Putamen (tissue), 1 donor: ENCODE measurements at regions not wholly inside any gene's neighbourhood (a gene's known extent, or its start where the extent isn't known, plus 50 kb on each side); places are given as distances from the start of the nearest gene placed in this dataset.

Experiments
- DNase-seq: peaks from one replicate; pipeline ENCODE4 v3.0.0-alpha.2; 2016; ENCODE audit warnings: low spot score

DNA sequence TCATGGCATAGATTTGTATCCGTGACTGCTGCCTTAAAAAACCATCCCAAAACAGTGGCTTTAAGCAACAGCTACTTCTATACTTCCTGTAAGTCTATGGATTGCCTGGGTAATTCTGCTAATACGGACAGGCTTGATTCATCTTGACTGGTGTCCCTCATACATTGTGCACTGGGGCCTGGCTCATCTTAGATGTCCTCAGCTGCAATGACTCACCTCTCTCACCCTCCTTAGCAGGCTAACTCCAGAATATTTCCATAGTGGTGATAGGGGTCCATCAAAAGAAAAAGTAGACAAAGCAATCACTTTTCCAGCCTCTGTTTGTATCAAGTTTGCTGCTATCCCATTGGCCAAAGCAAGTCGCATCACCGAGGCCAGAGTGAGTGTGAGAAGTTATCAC, 409.1 kb upstream of the KAZN start:
- no peak for DNase-seq

DNA sequence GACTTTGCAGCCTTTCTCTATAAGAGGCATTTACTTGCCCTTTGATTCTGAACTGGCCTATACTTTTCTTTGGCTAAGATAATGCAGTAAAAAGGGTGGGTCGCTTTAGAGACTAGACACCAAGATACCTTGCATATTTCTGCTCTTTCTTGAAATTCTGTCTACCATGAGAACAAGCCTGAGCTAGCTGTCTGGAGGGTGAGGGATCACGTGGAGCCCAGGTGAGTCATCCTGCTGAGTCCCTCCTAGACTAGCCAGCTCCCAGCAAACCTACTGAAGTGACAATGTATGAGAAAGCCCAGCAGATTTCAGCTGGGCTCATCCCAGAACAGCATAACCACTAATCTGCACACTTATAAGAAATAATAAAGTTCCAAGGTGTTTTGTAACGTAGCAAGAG, 408.0 kb upstream of the KAZN start:
- no peak for DNase-seq

DNA sequence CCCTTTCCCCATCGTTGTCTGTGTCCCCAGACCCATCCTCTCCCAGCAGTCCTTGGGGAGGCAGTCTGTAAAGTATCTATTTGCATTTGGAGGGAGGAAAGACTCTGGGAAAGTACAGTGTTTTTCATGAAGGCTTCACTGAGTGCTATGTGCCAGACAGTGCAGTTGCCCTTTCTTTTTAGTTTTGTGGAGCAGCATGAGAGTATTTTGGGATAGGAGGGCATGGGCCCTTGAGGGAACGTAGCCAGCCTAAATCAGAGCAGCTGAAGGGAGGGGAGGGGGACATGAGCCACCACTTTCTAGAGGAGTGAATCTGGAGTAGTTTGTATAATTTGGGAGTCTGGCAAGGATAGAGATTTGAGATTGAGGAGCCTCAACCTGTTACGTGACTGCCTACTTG, 404.0 kb upstream of the KAZN start:
- no peak for DNase-seq

DNA sequence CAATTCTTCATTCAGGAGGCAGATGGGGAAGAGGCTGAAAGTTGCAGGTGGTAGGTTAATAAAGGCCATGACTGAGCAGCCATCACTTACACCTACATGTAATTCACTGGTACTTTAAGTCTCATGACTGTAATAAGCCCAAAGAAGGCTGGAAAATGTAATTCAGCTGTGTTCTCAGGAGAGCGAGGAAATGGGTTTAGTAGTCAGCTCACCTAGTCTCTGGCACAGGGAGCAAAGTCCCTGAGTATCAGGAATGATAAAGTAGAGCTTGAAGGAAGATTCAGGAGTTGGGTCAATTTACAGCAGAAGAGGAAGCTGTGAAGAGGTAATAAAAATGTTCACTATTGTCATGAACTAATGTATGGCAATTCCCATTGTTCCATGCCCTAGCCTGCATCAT, 393.4 kb upstream of the KAZN start:
- DNase-seq = no peak

DNA sequence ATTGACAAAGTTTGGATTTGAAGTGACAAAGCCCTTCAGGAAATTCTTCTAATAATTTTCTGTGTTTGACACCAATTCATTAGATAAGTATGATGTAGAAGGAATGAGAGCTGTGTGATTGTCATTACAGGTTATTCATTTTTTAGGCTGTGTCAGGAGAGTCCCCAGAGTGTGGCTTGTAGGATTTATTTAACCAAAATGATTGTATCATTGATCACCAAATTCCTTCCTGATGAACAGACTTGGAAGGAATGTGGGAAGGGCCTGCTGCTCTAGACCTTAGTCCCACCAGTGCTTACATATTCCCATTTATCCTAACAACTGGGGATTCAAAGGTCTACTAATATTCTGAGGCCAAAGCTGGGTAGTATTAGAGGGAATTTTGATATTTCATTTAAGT, 383.3 kb upstream of the KAZN start:
- DNase-seq = no peak

DNA sequence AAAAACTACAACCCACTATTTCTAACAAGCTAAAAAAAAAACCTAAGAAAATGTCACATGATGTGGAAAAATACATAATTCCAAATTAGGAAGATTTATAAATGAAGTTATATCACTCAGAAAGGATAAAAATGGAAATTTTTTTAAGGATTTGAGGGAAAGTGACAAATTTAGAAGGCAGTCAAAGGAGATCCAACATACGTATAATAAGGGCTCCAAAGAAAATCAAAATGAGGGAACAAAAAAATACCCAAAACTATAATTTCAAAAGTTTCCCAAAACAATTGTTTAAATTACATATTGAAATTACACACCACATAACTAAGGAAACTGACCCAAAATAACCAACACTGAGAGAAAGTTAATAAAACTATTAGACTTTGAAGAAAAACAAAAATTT, 381.1 kb upstream of the KAZN start:
- DNase-seq = no peak

DNA sequence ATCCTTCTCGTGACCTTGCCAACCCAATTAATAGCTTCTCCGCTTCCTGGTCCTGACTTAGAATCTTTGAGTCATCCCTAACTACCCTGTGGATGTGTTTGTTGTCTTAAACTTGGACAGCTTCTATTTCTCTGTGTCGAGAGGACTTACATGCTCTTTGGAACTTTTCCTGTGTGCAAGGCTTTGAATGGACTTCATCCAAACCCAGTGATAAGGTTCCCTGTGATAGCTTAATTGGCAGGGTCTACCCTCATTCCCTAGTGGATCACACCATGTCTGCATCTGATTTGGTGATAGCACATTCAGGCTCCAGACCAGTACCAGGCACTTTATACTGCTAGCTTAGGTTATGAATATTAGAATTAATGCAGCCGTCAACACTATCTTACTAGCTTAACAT, 378.2 kb upstream of the KAZN start:
- DNase-seq = no peak

DNA sequence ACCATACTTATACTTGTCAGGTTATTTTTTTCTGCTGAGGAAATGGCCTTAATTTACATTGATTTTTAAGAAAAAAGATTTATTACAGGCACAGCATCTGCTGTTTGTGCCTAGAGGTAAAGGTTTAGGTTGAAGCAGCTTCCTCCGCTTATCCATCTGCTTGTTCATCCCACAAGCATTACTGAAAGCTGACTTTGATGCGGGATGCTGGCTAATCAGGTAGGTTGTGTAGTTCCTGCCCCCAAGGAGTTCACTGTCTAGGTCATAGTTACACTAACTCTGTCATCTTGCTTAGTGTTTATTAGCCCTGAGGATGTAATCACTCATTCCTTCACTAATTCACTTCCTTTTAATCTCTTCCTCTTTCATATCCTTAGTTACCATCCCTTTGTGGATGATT, 377.7 kb upstream of the KAZN start:
- DNase-seq = no peak

DNA sequence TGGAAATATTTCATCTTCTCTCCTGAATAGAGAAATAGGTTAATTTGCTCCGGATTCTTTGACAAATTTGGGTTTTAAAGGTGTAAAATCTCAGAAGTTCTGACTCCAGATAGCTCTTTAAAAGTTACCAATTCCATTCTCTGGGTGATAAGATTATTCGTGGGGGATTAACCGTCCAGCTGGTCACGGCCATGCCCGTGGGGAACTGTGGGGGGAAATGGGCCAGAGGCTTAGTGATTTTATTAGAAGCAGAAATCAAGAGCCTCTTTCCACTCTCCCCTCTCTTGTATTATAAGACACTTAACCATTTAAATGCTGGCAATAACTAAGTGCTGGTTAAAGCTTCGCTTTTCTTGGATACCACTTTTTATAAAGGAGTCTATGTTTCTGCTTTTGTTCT, 376.4 kb upstream of the KAZN start:
- no peak for DNase-seq

DNA sequence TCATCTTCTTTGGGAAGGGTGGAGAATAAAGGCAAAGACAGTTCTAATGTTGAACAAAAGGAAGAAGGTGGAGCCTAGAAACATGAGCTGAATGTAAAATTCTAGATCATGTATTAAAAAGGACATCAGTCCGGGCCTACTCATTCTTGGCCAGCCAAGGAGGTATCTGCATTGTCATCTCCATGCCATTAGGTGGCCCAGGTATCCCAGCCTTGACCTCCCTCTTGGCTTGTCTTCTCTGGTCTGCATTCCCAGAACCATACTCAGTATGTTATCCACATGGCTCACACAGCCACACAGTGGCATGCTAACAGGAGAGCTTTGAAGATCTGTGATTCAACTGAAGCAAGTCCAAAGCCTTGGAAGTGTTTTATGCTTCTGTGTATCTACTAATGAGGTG, 369.8 kb upstream of the KAZN start:
- DNase-seq = no peak

DNA sequence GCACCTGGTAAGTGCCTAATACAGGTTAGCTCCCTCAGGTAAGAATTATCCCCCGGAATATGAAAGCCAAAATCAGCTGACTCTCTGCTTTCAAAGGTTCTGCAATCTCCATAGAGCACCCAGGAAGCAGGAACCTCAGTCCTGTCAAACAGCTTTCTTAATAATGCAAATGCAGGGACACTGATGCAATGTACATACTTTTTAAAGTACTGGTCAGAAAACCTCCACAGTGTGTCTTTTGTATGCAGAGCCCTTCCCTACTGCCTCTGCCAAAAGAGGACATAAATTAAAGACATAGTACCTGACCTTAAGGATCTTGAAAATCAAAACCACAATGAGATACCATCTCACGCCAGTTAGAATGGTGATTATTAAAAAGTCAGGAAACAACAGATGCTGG, 365.0 kb upstream of the KAZN start:
- no peak for DNase-seq

DNA sequence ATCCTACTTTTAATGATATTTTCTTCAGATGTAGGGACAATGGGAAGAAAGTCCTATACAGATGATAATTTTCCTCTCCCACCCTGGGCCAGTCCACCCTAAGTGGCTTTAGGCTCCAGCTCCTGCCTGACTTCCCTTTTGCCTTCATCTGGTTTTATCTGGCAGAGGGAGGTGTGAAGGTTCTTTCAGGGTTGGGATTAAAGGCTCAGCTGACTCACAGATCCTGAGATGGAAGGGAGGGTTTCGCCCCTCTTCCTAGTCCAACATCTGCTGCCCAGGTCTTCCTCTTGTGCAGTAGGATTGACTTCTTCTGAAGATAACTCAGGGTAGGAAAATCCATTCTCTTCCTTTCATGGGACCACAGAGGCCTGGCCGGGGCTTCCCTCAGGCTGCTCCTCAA, 362.4 kb upstream of the KAZN start:
- DNase-seq = no peak

DNA sequence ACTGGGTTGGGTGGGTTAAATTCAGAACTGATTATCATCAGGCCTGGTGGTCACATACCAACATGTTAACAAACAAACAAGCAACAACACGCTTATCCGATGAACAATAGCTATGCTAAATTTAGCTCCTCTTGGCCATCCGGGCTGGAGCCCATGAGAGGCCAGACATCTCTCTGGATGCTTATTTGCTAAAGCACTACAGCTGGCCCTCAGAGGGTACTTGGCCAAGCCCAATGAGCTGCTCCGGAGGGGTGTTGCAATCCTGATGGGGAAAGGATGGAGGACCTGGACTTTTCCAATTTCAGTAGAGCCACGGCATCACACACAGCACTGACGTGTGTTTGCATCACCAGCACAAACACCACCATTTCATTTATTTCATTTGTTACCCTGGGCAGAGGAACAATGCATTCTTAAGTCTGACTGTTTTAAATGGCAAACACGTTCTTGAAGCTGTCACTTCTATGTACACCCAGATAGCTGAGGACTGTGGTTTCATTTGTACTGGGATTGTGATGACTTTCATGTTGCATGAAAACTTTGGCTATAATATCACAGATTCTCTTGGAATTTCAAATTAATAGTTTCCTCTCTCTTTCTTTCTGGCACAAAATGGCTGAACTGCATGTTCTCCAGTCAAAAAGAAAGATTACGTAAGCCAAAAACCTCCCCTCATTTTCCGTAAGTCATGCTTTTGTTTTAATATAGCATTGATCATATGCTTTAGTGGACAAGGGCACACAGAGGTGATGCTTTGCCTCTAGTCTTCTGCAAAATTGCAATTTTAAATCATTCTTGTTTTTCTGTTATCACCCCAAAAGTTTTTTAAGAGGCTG, 359.8 kb upstream of the KAZN start:
- no peak for DNase-seq

DNA sequence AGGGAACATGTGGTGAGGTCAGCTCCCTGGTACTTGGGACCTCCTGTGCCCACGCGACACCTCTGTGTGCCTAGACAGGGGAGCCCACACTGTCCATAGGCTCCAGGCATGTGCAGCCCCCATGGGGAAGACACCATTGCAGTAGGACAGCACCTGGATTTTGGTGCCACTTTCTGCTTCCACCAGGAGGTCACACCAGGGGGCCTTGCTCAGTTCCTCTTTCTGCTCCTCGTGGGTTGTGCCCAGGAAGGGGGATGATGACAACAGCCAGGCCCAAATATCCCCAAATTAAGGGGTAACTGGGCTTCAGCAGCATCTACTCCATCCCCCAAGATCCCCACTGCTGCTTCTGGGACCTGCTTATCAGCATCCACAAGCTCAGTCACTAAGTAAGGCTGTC, 358.2 kb upstream of the KAZN start:
- DNase-seq = no peak

DNA sequence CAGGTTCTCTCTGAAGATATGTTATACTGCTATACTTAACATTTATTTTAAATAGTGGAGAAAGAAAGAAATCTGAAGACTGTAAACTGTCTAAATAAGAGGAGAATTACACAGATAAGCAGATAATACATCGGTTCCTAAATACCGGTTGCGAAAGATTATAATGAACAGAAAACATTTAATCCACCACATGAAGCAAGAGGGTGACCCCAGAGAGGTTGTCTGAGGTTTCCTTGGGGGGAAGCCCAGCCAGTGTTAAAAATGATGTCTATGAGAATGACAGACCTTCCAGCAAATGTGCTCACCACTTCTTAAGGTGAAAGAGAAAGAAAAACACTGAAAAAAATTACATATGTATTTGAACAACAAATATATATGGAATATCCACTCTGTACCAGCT, 356.4 kb upstream of the KAZN start:
- DNase-seq = no peak

DNA sequence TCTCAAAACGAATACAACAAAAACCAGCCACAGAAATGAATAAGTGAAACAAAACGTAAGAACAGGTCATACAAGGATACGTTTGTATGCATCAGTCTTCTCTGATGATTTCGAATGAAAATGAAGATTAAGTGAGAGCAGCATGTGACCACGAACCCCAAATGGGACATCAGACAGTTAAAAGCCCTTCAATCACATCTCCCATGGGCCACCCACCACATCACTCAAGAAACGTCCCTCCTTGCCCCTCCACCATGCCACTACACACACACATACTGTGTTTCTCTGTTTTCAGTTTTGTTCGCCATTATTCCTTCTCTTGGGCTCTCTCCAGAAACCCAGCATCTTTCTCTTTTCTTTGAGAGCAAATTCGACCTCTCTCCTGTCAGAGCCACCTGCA, 355.6 kb upstream of the KAZN start:
- DNase-seq = no peak

DNA sequence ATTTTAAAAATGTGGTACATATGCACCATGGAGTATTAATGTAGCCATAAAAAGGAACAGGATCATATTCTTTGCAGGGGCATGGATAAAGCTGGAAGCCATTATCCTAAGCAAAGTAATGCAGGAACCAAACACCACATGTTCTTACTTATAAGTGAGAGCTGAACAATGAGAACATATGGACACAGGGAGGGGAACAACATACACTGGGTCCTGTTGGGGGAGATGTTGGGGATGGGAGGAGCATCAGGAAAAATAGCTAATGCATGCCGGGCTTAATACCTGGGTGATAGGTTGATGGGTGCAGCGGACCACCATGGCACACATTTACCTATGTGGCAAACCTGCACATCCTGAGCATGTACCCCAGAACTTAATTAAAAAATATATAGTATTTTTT, 352.5 kb upstream of the KAZN start:
- no peak for DNase-seq

DNA sequence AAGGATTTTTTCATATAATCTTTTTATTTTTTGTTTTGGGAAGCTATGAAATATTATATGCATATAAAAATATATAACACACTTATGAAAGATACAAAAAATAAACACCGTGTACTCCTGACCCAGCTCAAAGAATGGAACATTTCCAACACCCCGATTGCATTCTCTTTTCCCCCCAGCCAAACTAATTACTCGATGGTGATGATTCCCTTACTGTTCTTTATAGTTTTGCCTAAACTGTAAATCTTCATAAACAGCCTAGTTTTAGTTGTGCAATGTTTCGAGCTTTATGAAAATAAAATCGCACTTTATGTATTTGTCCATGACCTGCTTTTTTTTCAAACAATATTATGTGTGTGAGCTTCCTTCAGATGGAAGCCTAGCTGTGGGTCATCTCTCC, 352.0 kb upstream of the KAZN start:
- DNase-seq = no peak

DNA sequence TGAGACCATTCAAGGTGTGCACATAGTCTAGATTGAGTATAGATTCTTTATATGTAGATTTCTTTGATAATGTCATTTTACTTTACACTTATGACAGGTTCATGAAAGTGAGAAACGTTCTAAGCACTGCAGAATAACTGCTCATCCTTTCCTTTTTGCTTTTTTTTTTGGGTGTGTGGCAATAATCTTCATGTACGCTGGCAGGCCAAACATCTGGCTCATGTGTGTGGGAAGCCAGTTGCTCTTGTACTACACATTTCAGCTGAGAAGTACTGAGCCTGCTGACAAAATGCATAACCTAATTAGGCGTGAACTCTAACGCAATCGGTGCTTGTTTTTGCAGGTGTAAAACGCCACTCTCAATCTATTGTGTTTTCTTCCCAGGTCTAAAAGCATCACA, 350.8 kb upstream of the KAZN start:
- no peak for DNase-seq

DNA sequence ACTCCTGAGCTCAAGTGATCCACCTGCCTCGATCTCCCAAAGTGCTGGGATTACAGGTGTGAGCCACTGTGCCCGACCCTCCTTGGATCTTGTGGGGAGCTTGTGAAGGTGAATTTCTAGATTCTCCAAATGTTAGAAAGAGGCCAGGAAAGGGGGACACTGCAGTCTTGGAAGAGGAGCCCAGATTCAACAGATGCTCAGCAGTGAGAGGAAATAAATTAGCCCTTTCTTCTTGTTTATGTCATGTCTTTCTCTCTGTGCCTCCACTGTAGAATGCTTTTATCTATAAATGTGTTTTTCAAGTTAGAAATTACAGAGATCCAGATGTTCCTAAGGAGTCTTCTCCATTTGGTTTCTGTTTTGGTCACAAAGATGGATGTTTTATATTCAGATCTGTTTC, 346.6 kb upstream of the KAZN start:
- no peak for DNase-seq

DNA sequence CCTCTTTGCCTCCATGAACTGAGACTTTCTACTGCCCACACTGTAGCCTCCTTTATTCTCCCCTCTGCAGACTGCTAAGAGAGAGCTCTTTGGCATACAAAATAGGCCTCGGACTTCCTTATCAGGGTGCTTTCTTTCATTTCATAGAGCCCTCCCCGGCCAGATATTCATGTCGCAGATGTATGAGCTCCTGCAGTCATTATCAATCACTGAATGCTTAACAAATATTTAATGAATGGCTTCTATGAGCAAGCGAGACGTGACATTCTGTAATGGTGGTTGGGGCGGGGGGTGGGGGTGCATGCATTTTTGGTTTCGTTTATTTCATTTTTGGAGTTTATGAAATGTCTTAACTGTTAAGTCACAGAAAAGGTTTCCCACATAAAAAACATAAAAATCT, 344.8 kb upstream of the KAZN start:
- no peak for DNase-seq

DNA sequence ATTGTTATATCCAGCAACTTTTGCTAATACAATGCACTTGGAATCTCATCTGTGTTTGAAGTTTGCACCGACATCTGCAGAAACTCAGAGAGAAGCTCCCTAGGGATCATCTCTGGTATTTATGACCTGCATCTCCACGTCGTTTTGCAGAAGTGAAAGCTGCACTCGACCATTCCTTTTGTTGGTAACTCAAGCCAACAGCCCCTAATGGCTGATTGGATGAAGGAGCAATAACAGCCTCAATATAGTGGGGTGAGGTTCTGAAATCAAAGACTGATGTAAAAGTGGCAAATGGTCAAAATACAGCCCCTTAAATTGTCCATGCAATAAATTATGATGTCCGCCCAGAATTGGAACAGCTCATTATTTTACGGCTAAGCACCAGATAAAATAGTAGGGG, 344.2 kb upstream of the KAZN start:
- no peak for DNase-seq

DNA sequence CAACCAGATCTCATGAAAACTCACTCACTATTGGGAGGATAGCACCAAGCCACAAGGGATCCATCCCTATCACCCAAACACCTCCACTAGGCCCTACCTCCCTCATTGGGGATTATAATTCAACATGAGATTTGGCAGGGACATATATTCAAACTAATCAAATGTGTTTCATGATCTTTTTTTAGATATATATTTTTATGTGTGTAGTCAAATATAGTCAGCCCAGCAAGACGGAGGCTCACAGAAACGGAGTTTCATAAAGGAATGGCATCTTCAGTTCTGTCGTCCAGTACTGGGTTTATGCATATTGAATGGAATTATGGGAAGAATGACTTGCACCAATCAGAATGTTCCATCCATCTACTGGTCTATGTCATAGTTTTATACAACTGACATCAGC, 343.3 kb upstream of the KAZN start:
- no peak for DNase-seq

DNA sequence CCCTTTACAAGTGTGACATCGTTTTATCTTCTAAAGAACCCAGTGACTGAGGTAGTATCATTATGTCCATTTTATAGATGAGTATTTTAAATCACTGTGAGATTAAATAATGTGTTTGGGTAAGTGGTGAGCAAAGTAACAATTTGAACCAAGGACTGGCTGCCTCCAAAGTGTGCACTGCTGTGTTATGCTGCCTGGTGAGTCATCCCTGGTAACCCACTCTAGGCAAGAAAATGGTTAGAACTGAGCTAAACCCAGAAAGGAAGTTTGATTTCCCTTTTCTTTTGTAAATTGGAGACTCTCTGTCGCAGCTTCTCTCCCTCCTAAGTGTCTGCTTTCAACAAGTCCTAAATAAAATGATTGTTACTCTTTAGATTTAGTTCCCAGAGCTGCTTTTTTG, 342.8 kb upstream of the KAZN start:
- DNase-seq = no peak
